ENCODE measurements at regions not wholly inside any gene's neighbourhood (a gene's known extent, or its start where the extent isn't known, plus 50 kb on each side); places are given as distances from the start of the nearest gene placed in this dataset.
"Not testable (repeated sequence)": the region's sequence is repeated elsewhere in the genome, so short reads cannot be mapped to it uniquely, and the experiment has no call there.

GRCh38 chr22:48401523-48401922, 1426.2 kb downstream of the BRD1 start:
- TF ChIP-seq CTCF, POLR2A (IDR thresholded peaks at IDR 0.05): not testable (repeated sequence)

Data from adrenal gland (tissue), 5 donors.